ENCODE measurements at regions not wholly inside any gene's neighbourhood (a gene's known extent, or its start where the extent isn't known, plus 50 kb on each side); places are given as distances from the start of the nearest gene placed in this dataset.

GRCh38 chr15:96108405-96108804 is 222.1 kb upstream of the NR2F2 start:
- TF ChIP-seq CTCF (IDR thresholded peaks at IDR 0.05) = no peak
- intact Hi-C loops (cut with DNase I) = no loop called here

GRCh38 chr15:96109820-96110219 is 220.7 kb upstream of the NR2F2 start:
- ATAC-seq (no peak), DNase-seq (no peak)
- no peaks in the 10 kb centered on the region for H3K27me3 ChIP-seq
- no peaks in the 10 kb centered on the region for H3K4me1 ChIP-seq
- no peak for TF ChIP-seq CTCF (IDR thresholded peaks at IDR 0.05)
- H3K36me3 ChIP-seq = no peaks in the 10 kb centered on the region
- H3K27ac ChIP-seq = no peak overlapping the region
- H3K9me3 ChIP-seq = no peaks in the 10 kb centered on the region
- H3K4me3 ChIP-seq = no peak overlapping the region
- intact Hi-C loops (cut with DNase I) = no loop called here

More at GRCh38 chr15:96108405-96108804, 222.1 kb upstream of the NR2F2 start:
- H3K27me3 ChIP-seq = no peaks in the 10 kb centered on the region
- no peak overlapping the region for H3K27ac ChIP-seq
- H3K36me3 ChIP-seq = no peaks in the 10 kb centered on the region
- DNase-seq (no peak), ATAC-seq (no peak)
- no peak overlapping the region for H3K4me3 ChIP-seq
- H3K4me1 ChIP-seq = no peaks in the 10 kb centered on the region
- no peaks in the 10 kb centered on the region for H3K9me3 ChIP-seq

- no peak for TF ChIP-seq CTCF (IDR thresholded peaks at IDR 0.05)
- intact Hi-C loops (cut with DNase I) = no loop called here
- no peaks in the 10 kb centered on the region for H3K9me3 ChIP-seq
- H3K36me3 ChIP-seq = no peaks in the 10 kb centered on the region
- H3K27ac ChIP-seq = no peak overlapping the region
- DNase-seq (no peak), ATAC-seq (no peak)
- no peaks in the 10 kb centered on the region for H3K4me1 ChIP-seq
- H3K27me3 ChIP-seq = no peaks in the 10 kb centered on the region
- no peak overlapping the region for H3K4me3 ChIP-seq
Measured at GRCh38 chr15:96112018-96112417, 218.5 kb upstream of the NR2F2 start.

GRCh38 chr15:96115642-96116041 is 214.9 kb upstream of the NR2F2 start:
- Histone ChIP-seq H3K36me3 (no peaks in the 10 kb centered on the region), H3K27me3 (no peaks in the 10 kb centered on the region), H3K9me3 (no peaks in the 10 kb centered on the region), H3K4me3 (no peak overlapping the region), H3K27ac (no peak overlapping the region), H3K4me1 (no peaks in the 10 kb centered on the region)
- TF ChIP-seq CTCF (IDR thresholded peaks at IDR 0.05) = no peak
- intact Hi-C loops (cut with DNase I) = no loop called here
- ATAC-seq (peak; percentile 40), DNase-seq (no peak)

- Histone ChIP-seq H3K9me3 (no peaks in the 10 kb centered on the region), H3K36me3 (no peaks in the 10 kb centered on the region), H3K4me1 (no peaks in the 10 kb centered on the region), H3K4me3 (no peak overlapping the region), H3K27ac (no peak overlapping the region), H3K27me3 (no peaks in the 10 kb centered on the region)
- DNase-seq = no peak
- no peak for ATAC-seq
- intact Hi-C loops (cut with DNase I) = no loop called here
- no peak for TF ChIP-seq CTCF (IDR thresholded peaks at IDR 0.05)
Measured at GRCh38 chr15:96117270-96117669, 213.2 kb upstream of the NR2F2 start.
